ENCODE measurements at regions not wholly inside any gene's neighbourhood (a gene's known extent, or its start where the extent isn't known, plus 50 kb on each side); places are given as distances from the start of the nearest gene placed in this dataset.

DNA sequence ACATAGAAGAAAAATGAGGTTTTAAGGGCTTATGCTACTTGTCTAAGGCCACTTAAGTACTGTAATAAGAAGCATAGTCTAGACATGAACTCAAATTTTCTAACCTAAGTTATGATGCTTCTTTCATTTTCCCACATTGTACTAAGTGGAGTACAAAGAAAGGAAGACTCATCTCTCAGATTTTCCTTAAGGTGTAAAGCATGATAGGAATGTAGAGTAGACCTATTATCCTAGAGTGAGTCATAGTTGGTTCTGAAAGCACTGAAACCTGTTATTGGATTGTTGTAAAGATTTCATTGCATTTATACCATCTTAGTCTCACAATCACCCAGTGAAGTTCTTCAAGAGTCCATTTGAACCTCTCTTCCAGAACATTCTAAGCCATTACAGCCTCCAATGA, 343.8 kb downstream of the TOX3 start:
- Mint-ChIP-seq H3K4me3 (ENCODE audit: unreplicated experiment) (no peak overlapping the region), H3K27ac (ENCODE audit: unreplicated experiment) (no peak overlapping the region), H3K4me1 (ENCODE audit: low read depth, unreplicated experiment) (no peaks in the 10 kb centered on the region), H3K9me3 (ENCODE audit: unreplicated experiment) (no peaks in the 10 kb centered on the region), H3K27me3 (ENCODE audit: unreplicated experiment) (no peaks in the 10 kb centered on the region), H3K36me3 (ENCODE audit: unreplicated experiment) (no peaks in the 10 kb centered on the region)
- DNase-seq, result no peak
- TF ChIP-seq, protein P1, sequence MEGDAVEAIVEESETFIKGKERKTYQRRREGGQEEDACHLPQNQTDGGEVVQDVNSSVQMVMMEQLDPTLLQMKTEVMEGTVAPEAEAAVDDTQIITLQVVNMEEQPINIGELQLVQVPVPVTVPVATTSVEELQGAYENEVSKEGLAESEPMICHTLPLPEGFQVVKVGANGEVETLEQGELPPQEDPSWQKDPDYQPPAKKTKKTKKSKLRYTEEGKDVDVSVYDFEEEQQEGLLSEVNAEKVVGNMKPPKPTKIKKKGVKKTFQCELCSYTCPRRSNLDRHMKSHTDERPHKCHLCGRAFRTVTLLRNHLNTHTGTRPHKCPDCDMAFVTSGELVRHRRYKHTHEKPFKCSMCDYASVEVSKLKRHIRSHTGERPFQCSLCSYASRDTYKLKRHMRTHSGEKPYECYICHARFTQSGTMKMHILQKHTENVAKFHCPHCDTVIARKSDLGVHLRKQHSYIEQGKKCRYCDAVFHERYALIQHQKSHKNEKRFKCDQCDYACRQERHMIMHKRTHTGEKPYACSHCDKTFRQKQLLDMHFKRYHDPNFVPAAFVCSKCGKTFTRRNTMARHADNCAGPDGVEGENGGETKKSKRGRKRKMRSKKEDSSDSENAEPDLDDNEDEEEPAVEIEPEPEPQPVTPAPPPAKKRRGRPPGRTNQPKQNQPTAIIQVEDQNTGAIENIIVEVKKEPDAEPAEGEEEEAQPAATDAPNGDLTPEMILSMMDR (IDR thresholded peaks at IDR 0.05; ENCODE audit: partially characterized antibody, unreplicated experiment), result no peak

DNA sequence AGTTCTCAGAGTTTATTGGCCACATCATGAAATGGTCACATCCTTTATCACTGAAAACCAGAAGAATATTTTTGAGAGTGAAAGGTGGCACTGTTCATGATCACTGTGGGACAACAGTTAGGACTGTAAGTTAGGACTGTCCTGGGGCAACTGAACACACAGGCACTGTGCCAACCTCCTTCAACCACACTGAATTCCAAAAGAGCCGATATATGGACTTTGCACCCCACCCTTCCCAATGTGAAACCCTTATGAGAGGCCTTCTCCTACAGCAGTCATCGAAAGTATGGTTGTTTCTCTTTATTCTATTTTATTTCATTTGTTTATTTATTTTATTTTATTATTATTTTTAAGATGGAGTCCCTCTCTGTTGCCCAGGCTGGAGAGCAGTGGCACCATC, 353.5 kb downstream of the TOX3 start:
- no peaks in the 10 kb centered on the region for H3K9me3 Mint-ChIP-seq (ENCODE audit: unreplicated experiment)
- no peaks in the 10 kb centered on the region for H3K27me3 Mint-ChIP-seq (ENCODE audit: unreplicated experiment)
- H3K36me3 Mint-ChIP-seq (ENCODE audit: unreplicated experiment), result no peaks in the 10 kb centered on the region
- no peak for DNase-seq
- no peak overlapping the region for H3K4me3 Mint-ChIP-seq (ENCODE audit: unreplicated experiment)
- TF ChIP-seq, protein P1 (IDR thresholded peaks at IDR 0.05; ENCODE audit: partially characterized antibody, unreplicated experiment), result no peak
- no peak overlapping the region for H3K27ac Mint-ChIP-seq (ENCODE audit: unreplicated experiment)
- peaks cover 9% of the 10 kb centered on the region for H3K4me1 Mint-ChIP-seq (ENCODE audit: low read depth, unreplicated experiment)

DNA sequence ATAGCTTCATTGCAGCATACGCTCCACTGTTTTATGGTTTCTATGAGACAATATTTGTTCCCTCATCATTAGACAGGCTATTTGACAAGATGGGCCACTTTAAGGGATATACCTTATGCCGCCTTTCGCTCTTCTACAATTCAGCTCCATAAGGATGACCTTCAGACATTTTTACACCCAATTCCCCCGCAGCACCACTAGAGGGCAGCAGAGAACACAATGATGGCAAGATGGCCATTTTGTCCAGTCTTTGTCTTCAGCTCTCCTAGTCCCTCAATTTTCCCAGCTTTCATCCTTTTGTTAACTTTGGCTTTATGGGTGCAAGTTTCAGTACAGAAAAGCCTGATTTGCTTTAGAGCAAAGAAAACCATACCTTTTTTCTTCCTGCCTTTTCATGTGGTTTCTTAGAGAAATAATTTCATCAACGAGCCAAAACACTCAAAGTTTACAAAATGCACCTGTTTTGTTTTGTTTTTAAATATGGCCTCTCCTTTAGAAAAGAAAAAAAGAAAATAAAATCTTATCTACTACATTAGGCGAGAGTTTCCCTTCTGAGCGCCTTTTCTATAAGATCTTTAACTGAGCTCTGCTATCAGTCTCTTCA, 355.3 kb downstream of the TOX3 start:
- H3K27ac Mint-ChIP-seq (ENCODE audit: unreplicated experiment), result peak overlapping the region; percentile 18
- no peaks in the 10 kb centered on the region for H3K9me3 Mint-ChIP-seq (ENCODE audit: unreplicated experiment)
- DNase-seq, result peak; percentile 80
- TF ChIP-seq, protein P1 (IDR thresholded peaks at IDR 0.05; ENCODE audit: partially characterized antibody, unreplicated experiment), result peak; percentile 93
- H3K27me3 Mint-ChIP-seq (ENCODE audit: unreplicated experiment), result no peaks in the 10 kb centered on the region
- no peak overlapping the region for H3K4me3 Mint-ChIP-seq (ENCODE audit: unreplicated experiment)
- H3K36me3 Mint-ChIP-seq (ENCODE audit: unreplicated experiment), result no peaks in the 10 kb centered on the region
- H3K4me1 Mint-ChIP-seq (ENCODE audit: low read depth, unreplicated experiment), result peaks cover 9% of the 10 kb centered on the region

DNA sequence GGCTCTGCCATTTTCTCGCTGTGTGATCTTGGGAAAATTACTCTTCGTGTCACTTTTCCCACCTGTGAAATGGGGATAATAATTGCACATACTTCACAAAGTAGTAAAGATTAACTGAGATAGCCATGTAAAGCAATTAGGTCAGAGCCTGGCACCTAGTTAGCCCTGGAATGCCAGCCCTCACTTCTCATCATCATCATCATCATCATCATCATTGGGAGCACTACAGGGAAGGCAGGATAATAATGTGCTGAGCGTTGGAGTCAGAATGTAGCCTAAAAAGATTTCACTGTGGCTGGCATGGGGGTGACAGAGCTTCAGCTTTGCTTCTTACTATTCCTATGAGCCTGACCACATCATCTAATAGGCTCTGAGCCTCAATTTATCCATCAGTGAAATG, 362.6 kb downstream of the TOX3 start:
- Mint-ChIP-seq H3K9me3 (ENCODE audit: unreplicated experiment) (no peaks in the 10 kb centered on the region), H3K4me1 (ENCODE audit: low read depth, unreplicated experiment) (no peaks in the 10 kb centered on the region), H3K36me3 (ENCODE audit: unreplicated experiment) (no peaks in the 10 kb centered on the region), H3K27ac (ENCODE audit: unreplicated experiment) (no peak overlapping the region), H3K27me3 (ENCODE audit: unreplicated experiment) (no peaks in the 10 kb centered on the region), H3K4me3 (ENCODE audit: unreplicated experiment) (no peak overlapping the region)
- DNase-seq, result no peak
- TF ChIP-seq, protein P1 (IDR thresholded peaks at IDR 0.05; ENCODE audit: partially characterized antibody, unreplicated experiment), result no peak

DNA sequence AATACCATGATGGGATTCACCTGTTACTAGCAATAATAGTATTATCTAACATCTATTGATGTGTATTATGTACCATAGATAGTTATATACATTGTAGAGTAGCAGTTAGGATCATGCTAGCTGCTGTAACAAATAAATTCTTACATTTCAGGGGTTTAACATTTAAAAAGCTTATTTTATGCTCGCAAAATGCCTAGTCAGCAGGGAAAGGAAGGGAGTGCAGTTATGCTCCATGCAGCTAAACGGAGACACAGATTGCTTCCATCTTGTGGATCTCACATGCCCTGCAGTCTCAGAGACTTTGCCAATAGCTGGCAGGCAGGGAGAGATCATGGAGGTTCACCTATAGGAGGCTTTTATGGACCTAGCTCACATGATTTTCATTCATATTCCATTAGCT, 364.1 kb downstream of the TOX3 start:
- no peaks in the 10 kb centered on the region for H3K4me1 Mint-ChIP-seq (ENCODE audit: low read depth, unreplicated experiment)

More for the DNA sequence above, 364.1 kb downstream of the TOX3 start:
- Mint-ChIP-seq H3K9me3 (ENCODE audit: unreplicated experiment) (no peaks in the 10 kb centered on the region), H3K27me3 (ENCODE audit: unreplicated experiment) (no peaks in the 10 kb centered on the region), H3K27ac (ENCODE audit: unreplicated experiment) (no peak overlapping the region), H3K4me3 (ENCODE audit: unreplicated experiment) (no peak overlapping the region), H3K36me3 (ENCODE audit: unreplicated experiment) (no peaks in the 10 kb centered on the region)
- no peak for DNase-seq
- TF ChIP-seq, protein P1 (IDR thresholded peaks at IDR 0.05; ENCODE audit: partially characterized antibody, unreplicated experiment), result no peak

All from glutamatergic neuron (in vitro differentiated cells).